Transverse colon (tissue), 4 donors: ENCODE measurements at regions not wholly inside any gene's neighbourhood (a gene's known extent, or its start where the extent isn't known, plus 50 kb on each side); places are given as distances from the start of the nearest gene placed in this dataset.

Experiments
- CTCF ChIP-seq, 5 experiments: fragments of 200-600 bp in 3 of 5; fragments of 450-650 bp in 2 of 5; sonication (generic) in 3 of 5; IDR thresholded peaks; 1 replicate in 2 of 5; 2 replicates in 3 of 5; pipeline ENCODE4 v1.5.1; 2016 to 2017; ENCODE audit warnings: antibody characterized with exemption in 5 of 5, inconsistent platforms in 3 of 5, mild to moderate bottlenecking in 2 of 5, moderate library complexity in 1 of 5
- POLR2AphosphoS5 ChIP-seq, 3 donors: sonication (generic); formaldehyde crosslinking; IDR thresholded peaks; one replicate each; pipeline ENCODE4 v1.6.1; 2016; ENCODE audit warnings: antibody characterized with exemption in 3 of 3

DNA sequence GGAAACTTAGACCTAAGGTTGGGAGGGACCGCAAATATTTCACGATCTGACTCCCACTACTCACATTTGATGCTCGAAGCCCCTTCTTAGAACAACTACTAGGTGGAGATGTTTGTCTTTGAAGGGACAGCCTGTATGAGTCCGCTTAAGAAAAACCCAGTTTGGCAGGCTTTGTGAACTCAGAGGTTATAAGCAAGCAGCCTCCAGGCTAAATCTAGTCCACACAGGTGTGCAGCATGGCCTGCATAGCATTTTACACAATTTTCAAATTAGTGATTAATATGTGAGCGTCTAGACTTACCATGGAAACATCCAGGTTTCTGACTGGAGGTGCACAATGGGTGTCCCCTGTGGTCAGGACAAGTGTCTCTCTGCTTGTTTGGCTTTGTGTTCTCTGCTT lies 127.1 kb downstream of the KIF4B start:
- TF ChIP-seq CTCF (IDR thresholded peaks at IDR 0.05) (no peak), POLR2AphosphoS5 (IDR thresholded peaks at IDR 0.05) (no peak)
